Right lobe of liver (tissue), 4 donors: ENCODE measurements at regions not wholly inside any gene's neighbourhood (a gene's known extent, or its start where the extent isn't known, plus 50 kb on each side); places are given as distances from the start of the nearest gene placed in this dataset.

ENCODE experiments used
- CTCF ChIP-seq, 4 donors: fragments of 200-600 bp in 3 of 4; fragments of 450-650 bp in 1 of 4; IDR thresholded peaks; one replicate each; pipeline versions ENCODE4 v1.5.1 to v1.8.0; 2016 to 2022; ENCODE audit warnings: antibody characterized with exemption in 4 of 4, mild to moderate bottlenecking in 2 of 4
- POLR2A ChIP-seq: fragments of 450-650 bp; IDR thresholded peaks from one replicate; pipeline ENCODE4 v1.6.1; 2017; ENCODE audit warnings: antibody characterized with exemption, mild to moderate bottlenecking
- donor health status: DM: no; HTN: no; CAD: no.
- donor health status: DM: no; HTN: no; CAD: no.
- donor health status: DM: no; HTN: yes; CAD: no.

- TF ChIP-seq CTCF (IDR thresholded peaks at IDR 0.05) = no peak
- TF ChIP-seq POLR2A = no peak
These were observed 61.9 kb upstream of the NR2F2 start for GRCh38 chr15:96268442-96269204.
